ENCODE measurements at regions not wholly inside any gene's neighbourhood (a gene's known extent, or its start where the extent isn't known, plus 50 kb on each side); places are given as distances from the start of the nearest gene placed in this dataset.

- TF ChIP-seq ADNP (tag; IDR thresholded peaks at IDR 0.05) (no peak), ZNF184 (CRISPR knock-in tag; IDR thresholded peaks at IDR 0.05) (no peak), ATF1 (CRISPR knock-in tag; IDR thresholded peaks at IDR 0.05) (no peak), ATF1 (tag; IDR thresholded peaks at IDR 0.05) (no peak), RBM15 (IDR thresholded peaks at IDR 0.05; ENCODE audit: insufficient read depth, low read length) (no peak), FOXO4 (CRISPR knock-in tag; IDR thresholded peaks at IDR 0.05) (no peak), RBM39 (optimal IDR thresholded peaks at IDR 0.05; ENCODE audit: low read depth, low read length) (no peak), HCFC1 (IDR thresholded peaks at IDR 0.05; ENCODE audit: low read depth, low read length) (no peak), XRCC5 (IDR thresholded peaks at IDR 0.05; ENCODE audit: low read depth, low read length) (no peak), NONO (IDR thresholded peaks at IDR 0.05; ENCODE audit: low read depth in 2 of 2, low read length in 1 of 2) (no peak), NR0B1 (IDR thresholded peaks at IDR 0.05; ENCODE audit: partially characterized antibody) (no peak), MAX (CRISPR knock-in tag; IDR thresholded peaks at IDR 0.05) (no peak), POLR2A (conservative IDR thresholded peaks at IDR 0.05) (no peak)
- no peaks in the 10 kb centered on the region for H3K27me3 ChIP-seq (ENCODE audit: control insufficient read depth in 2 of 2, insufficient read depth in 2 of 2, low read length in 2 of 2)
- in situ Hi-C loops (cut with MboI), result no loop called here
- no peak for ATAC-seq
- DNase-seq (ENCODE audit: extremely low read depth in 1 of 4, low spot score in 3 of 4), result no peak
- intact Hi-C loops (cut with micrococcal nuclease), result no loop called here
- BruUV-seq (replicated peaks), result no TSS peak
- no peaks in the 10 kb centered on the region for H3K36me3 ChIP-seq (ENCODE audit: control insufficient read depth, insufficient read depth, low read length)
- H3K4me3 ChIP-seq, result no peak overlapping the region
- H3K9me3 ChIP-seq (replicated peaks; ENCODE audit: control insufficient read depth, insufficient read depth, low read depth, low read length), result no peaks in the 10 kb centered on the region
- CTCF ChIA-PET (ENCODE audit: low intra/inter-chr PET ratio), result no interaction called here
- H2AFZ ChIP-seq (ENCODE audit: low read depth, low read length), result no peak overlapping the region
- no peak overlapping the region for H3K27ac ChIP-seq (ENCODE audit: extremely low read depth, low read depth, low read length)
- 0% methylated on average over 1 of the region's 1 CpG for WGBS (ENCODE audit: insufficient coverage, low coverage, missing lambda C conversion rate)
- no peaks in the 10 kb centered on the region for H3K9me1 ChIP-seq (ENCODE audit: control insufficient read depth, insufficient read depth, low read length)
- no peaks in the 10 kb centered on the region for H3K79me2 ChIP-seq (ENCODE audit: control insufficient read depth, insufficient read depth, low read length)
- H3K4me2 ChIP-seq (ENCODE audit: insufficient read depth, low read length), result no peak overlapping the region
- POLR2A ChIA-PET, result no interaction called here
- FAIRE-seq, result no peak
- H3K4me1 ChIP-seq (replicated peaks in 1 of 2; ENCODE audit: control insufficient read depth in 2 of 2, insufficient read depth in 2 of 2, low read length in 2 of 2), result no peaks in the 10 kb centered on the region
- no peaks in the 10 kb centered on the region for H4K20me1 ChIP-seq (replicated peaks; ENCODE audit: control insufficient read depth, insufficient read depth, low read length)
- no peak overlapping the region for H3K9ac ChIP-seq (ENCODE audit: insufficient read depth in 1 of 2, low read depth in 2 of 2, low read length in 2 of 2)
Observed at GRCh38 chr3:117822416-117822815, 1112.8 kb downstream of the TUSC7 start.

All from K562 (cell line).